Sigmoid colon (tissue), 6 donors: ENCODE measurements at regions not wholly inside any gene's neighbourhood (a gene's known extent, or its start where the extent isn't known, plus 50 kb on each side); places are given as distances from the start of the nearest gene placed in this dataset.
"Not testable (repeated sequence)": the region's sequence is repeated elsewhere in the genome, so short reads cannot be mapped to it uniquely, and the experiment has no call there.

ENCODE experiments used
- DNase-seq: peaks from one replicate; pipeline ENCODE4 v3.0.0-alpha.2; 2019
- H3K27ac ChIP-seq, 4 donors: fragments of 200-600 bp; sonication (generic); one replicate each; pipeline ENCODE4 v1.5.1; 2016 to 2019; ENCODE audit warnings: mild to moderate bottlenecking in 1 of 4
- H3K27me3 ChIP-seq, 3 donors: fragments of 200-600 bp; sonication (generic); one replicate each; pipeline ENCODE4 v1.5.1; 2019; ENCODE audit warnings: mild to moderate bottlenecking in 1 of 3
- H3K36me3 ChIP-seq, 4 donors: fragments of 200-600 bp; sonication (generic); one replicate each; pipeline ENCODE4 v1.5.1; 2016 to 2019
- H3K4me1 ChIP-seq, 4 donors: fragments of 200-600 bp; sonication (generic); one replicate each; pipeline ENCODE4 v1.5.1; 2017 to 2019
- H3K4me3 ChIP-seq, 4 donors: fragments of 200-600 bp; sonication (generic); one replicate each; pipeline ENCODE4 v1.5.1; 2017 to 2019; ENCODE audit warnings: mild to moderate bottlenecking in 2 of 4, moderate library complexity in 1 of 4
- H3K9me3 ChIP-seq, 4 donors: fragments of 200-600 bp in 3 of 4; sonication (generic) in 3 of 4; one replicate each; pipeline versions ENCODE4 v1.5.1 to v1.6.1; 2013 to 2019
- CTCF ChIP-seq, 4 experiments: fragments of 450-650 bp in 3 of 4; fragments of 200-600 bp in 1 of 4; IDR thresholded peaks; one replicate each; pipeline ENCODE4 v1.5.1; 2016 to 2019; ENCODE audit warnings: antibody characterized with exemption in 4 of 4, mild to moderate bottlenecking in 3 of 4, moderate library complexity in 2 of 4
- EP300 ChIP-seq, 4 donors: sonication (generic); formaldehyde crosslinking; IDR thresholded peaks; one replicate each; pipeline ENCODE4 v1.6.1; 2017; ENCODE audit warnings: antibody characterized with exemption in 4 of 4
- POLR2A ChIP-seq, 2 donors: fragments of 450-650 bp; IDR thresholded peaks; one replicate each; pipeline ENCODE4 v1.6.1; 2016; ENCODE audit warnings: antibody characterized with exemption in 2 of 2, mild to moderate bottlenecking in 2 of 2, moderate library complexity in 2 of 2
- POLR2AphosphoS5 ChIP-seq, 4 donors: sonication (generic); formaldehyde crosslinking; IDR thresholded peaks; one replicate each; pipeline ENCODE4 v1.6.1; 2017; ENCODE audit warnings: antibody characterized with exemption in 4 of 4
- WGBS, 2 donors: extraction: QIAGEN DNeasy Blood & Tissue Kit; methylation state at CpG; one replicate each; pipeline ENCODE4 v1.1.7; 2013; 5-methylcytosine and 5-hydroxymethylcytosine counted together
- intact Hi-C: fragments of 100-400 bp; cut with DNase I; formaldehyde crosslinking; loops from one replicate; pipeline ENCODE4 v1.15.1; 2023
- donor health status: healthy with polysubstance abuse.
- donor health status: healthy.

- intact Hi-C loops = no loop called here
- no peak for DNase-seq
- TF ChIP-seq POLR2A (IDR thresholded peaks at IDR 0.05) = no peak
- TF ChIP-seq CTCF (IDR thresholded peaks at IDR 0.05) = no peak
- TF ChIP-seq EP300 (IDR thresholded peaks at IDR 0.05) = no peak
- no peak for TF ChIP-seq POLR2AphosphoS5 (IDR thresholded peaks at IDR 0.05)
- H3K27ac ChIP-seq = no peak overlapping the region
- H3K4me1 ChIP-seq = no peaks in the 10 kb centered on the region
- no peaks in the 10 kb centered on the region for H3K27me3 ChIP-seq
- no peaks in the 10 kb centered on the region for H3K9me3 ChIP-seq
- 86 to 91% methylated on average over 3 of the region's 3 CpGs for WGBS, 2 donors
- H3K4me3 ChIP-seq = no peak overlapping the region
- no peaks in the 10 kb centered on the region for H3K36me3 ChIP-seq
Observed at GRCh38 chr2:80943487-80943886, 638.9 kb upstream of the LRRTM1 start.

- intact Hi-C loops = no loop called here
- no peak for DNase-seq
- Histone ChIP-seq H3K9me3 (no peaks in the 10 kb centered on the region), H3K27ac (no peak overlapping the region), H3K4me3 (no peak overlapping the region), H3K36me3 (no peaks in the 10 kb centered on the region), H3K27me3 (no peaks in the 10 kb centered on the region), H3K4me1 (no peaks in the 10 kb centered on the region)
- TF ChIP-seq CTCF (IDR thresholded peaks at IDR 0.05) (no peak), POLR2AphosphoS5 (IDR thresholded peaks at IDR 0.05) (no peak), POLR2A (IDR thresholded peaks at IDR 0.05) (no peak), EP300 (IDR thresholded peaks at IDR 0.05) (no peak)
- WGBS, 2 donors = 90% methylated on average over 4 of the region's 4 CpGs
Observed at GRCh38 chr2:80942766-80943165, 638.2 kb upstream of the LRRTM1 start.

- intact Hi-C loops = no loop called here
Observed at GRCh38 chr2:80938463-80938862, 633.9 kb upstream of the LRRTM1 start.

GRCh38 chr2:80931820-80932219 lies 627.3 kb upstream of the LRRTM1 start:
- H3K36me3 ChIP-seq, DNase-seq, H3K27me3 ChIP-seq, H3K9me3 ChIP-seq, H3K4me3 ChIP-seq, H3K27ac ChIP-seq, H3K4me1 ChIP-seq, intact Hi-C loops: not testable (repeated sequence)
- 93 to 95% methylated on average over 2 to 5 of the region's 6 CpGs for WGBS, 2 donors

More at GRCh38 chr2:80938463-80938862, 633.9 kb upstream of the LRRTM1 start:
- Histone ChIP-seq H3K4me1 (no peaks in the 10 kb centered on the region), H3K4me3 (no peak overlapping the region), H3K9me3 (no peaks in the 10 kb centered on the region), H3K36me3 (no peaks in the 10 kb centered on the region), H3K27me3 (no peaks in the 10 kb centered on the region), H3K27ac (no peak overlapping the region)
- TF ChIP-seq POLR2A (IDR thresholded peaks at IDR 0.05) = no peak
- no peak for TF ChIP-seq POLR2AphosphoS5 (IDR thresholded peaks at IDR 0.05)
- no peak for TF ChIP-seq CTCF (IDR thresholded peaks at IDR 0.05)
- no peak for TF ChIP-seq EP300 (IDR thresholded peaks at IDR 0.05)
- WGBS, 2 donors = 59 to 72% methylated on average over 3 of the region's 3 CpGs
- DNase-seq = no peak

- TF ChIP-seq POLR2AphosphoS5 (IDR thresholded peaks at IDR 0.05) = no peak
- TF ChIP-seq POLR2A (IDR thresholded peaks at IDR 0.05) = no peak
- TF ChIP-seq CTCF (IDR thresholded peaks at IDR 0.05) = no peak
- TF ChIP-seq EP300 (IDR thresholded peaks at IDR 0.05) = no peak
- Histone ChIP-seq H3K36me3 (no peaks in the 10 kb centered on the region), H3K9me3 (peaks cover 0 to 6% (median 4%) of the 10 kb centered on the region in 4 donors), H3K4me1 (no peaks in the 10 kb centered on the region), H3K27me3 (no peaks in the 10 kb centered on the region), H3K27ac (no peak overlapping the region), H3K4me3 (no peak overlapping the region)
- 89 to 91% methylated on average over 1 of the region's 1 CpG for WGBS, 2 donors
- intact Hi-C loops = no loop called here
- no peak for DNase-seq
Observed at GRCh38 chr2:80930777-80931176, 626.2 kb upstream of the LRRTM1 start.
